IPS DF 4.7 (cell line): ENCODE measurements at regions not wholly inside any gene's neighbourhood (a gene's known extent, or its start where the extent isn't known, plus 50 kb on each side); places are given as distances from the start of the nearest gene placed in this dataset.
A peak's percentile ranks its signal among the peaks of the same experiment; 100 is the strongest.

Experiments used
- DNase-seq: peaks from one replicate; pipeline ENCODE4 v3.0.0-alpha.2; 2013; ENCODE audit warnings: low spot score; ENCODE audit errors: extremely low read depth

DNA sequence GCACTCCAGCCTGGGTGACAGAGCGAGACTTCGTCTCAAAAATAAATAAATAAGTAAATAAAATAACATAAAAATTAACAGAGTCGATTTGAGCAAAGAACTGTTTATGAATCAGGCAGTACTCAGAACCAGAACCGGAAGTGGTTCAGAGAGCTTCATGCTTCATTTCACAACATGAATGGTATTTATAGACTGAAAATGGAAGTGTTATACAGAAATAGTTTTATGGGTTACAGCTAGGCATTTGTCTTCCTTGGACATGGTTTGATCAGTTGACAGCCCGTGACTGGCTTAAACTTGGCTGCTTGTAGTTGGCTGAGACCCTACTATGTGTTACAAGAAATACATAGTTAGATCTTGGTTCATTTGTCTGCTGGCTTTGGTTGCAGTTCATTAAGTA is 216.0 kb upstream of the MCTP2 start:
- DNase-seq: no peak

DNA sequence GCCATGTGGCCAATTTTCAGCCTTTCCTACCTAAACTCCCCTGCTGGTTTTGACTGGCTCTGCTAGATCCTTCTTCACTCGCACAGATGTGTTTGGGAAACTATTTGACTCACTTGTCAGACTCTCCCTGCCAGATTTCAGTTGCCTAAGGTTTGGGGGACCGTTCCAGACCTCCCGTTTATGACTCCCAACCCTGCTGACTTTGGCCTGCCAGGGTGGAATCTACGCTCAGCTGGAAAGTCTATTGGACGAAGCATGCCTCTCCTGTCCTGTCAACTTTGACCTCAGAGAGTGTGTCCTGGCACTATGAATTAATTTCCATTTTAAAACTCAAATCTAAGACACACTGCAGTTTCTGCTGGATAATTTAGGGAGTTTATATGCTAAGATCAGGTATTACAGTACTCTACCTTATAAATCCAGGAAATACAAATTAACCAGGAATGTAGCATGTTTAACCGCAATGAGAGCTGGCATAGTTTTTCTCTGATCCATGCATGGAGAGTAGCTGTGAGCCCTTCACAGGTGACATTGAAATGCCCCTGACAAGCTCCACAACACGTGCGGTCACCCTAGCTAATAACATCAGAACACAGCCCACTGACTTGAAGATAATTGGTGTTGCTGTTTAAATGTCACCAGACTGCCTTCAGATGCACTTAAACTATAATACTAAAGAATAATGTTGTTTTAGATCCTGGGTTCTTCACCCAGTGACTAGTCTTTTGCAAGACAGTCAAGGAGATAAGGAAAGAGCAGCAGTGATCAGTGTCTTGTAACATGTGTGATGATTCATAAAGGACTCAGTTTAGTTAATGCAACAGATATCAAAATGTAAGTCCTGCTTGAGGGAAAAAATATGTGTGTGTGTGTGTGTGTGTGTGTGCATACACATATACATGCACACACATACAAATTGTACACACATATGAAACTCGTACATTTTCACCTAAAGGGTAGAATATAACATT is 223.0 kb upstream of the MCTP2 start:
- DNase-seq: no peak

DNA sequence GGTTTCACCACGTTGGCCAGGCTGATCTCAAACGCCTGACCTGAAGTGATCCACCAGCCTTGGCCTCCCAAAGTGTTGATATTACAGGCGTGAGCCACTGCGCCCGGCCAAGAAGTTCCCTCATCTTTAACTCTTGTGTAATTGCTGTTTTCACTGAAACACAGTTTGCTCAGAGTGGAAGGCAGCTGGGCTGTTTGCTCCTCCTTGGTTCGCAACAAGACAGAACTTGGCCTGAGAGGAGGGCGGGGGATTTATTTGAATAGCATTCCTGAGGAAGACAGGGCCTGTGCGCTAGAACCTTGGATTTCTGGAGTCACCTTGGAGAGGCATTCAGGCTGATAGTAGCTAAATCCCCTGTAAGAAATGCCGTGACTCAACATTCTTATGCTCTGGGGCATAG is 226.7 kb upstream of the MCTP2 start:
- DNase-seq: no peak

DNA sequence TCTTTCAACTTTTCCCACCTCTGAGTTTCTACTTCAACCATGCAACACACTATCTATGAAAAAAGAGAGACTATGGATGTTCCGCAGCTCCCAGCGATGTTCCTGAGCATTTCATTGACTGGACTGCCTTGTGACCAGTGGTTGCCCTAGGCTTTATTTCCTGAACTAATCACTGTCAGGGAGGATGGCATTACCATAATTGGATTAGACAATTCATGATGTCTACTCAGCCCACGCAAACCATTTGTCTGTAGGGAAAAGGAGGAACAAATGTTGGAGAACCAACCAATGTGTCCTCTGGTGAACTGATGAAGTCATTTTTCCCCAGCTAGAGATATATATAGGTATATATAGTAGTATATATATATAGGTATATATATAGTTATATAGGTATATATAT is 229.3 kb upstream of the MCTP2 start:
- DNase-seq: no peak

DNA sequence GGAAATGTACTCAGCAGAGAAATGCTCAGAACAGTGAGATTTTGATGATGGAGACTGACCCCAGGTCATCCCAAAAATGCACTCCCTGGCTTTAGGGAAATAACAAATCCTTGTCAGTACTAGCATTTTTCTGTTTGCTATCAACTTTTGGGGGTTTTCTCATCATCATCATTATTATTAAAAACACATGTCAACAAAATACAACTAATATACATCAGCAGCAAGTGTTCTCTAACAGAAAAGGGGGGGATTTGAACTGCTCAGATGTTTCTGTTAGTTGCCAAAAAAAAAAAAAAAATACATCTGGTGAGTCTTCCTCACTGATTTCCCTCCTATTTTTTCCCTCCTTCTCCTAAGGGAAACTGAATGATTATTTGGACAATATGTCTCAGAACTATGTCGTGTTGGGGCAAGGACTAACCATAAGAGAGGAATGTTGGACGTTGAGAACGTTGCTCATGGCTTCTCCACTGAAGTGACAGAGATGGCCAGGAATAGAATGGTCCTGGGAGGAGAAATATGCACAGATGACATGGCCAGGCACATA is 230.0 kb upstream of the MCTP2 start:
- no peak for DNase-seq

DNA sequence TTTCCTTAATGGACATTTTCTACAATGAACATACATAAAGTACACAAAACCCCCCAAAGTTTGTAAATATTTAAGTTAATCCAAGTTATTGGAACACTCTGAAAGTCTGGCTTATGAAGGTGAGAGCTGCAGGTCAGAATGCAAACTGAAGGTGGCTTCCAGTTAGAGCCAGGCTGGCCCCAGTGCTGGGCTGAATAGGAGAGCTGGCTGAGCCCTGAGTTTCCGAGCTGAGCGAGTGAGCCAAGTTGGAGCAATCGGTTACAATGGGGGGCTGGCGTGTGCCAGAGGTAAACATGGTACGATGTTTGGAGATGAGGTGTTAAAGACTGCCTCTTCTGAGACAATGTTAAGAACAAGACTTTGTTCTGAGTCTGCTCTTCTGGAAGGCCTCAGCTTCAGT is 230.8 kb upstream of the MCTP2 start:
- no peak for DNase-seq

DNA sequence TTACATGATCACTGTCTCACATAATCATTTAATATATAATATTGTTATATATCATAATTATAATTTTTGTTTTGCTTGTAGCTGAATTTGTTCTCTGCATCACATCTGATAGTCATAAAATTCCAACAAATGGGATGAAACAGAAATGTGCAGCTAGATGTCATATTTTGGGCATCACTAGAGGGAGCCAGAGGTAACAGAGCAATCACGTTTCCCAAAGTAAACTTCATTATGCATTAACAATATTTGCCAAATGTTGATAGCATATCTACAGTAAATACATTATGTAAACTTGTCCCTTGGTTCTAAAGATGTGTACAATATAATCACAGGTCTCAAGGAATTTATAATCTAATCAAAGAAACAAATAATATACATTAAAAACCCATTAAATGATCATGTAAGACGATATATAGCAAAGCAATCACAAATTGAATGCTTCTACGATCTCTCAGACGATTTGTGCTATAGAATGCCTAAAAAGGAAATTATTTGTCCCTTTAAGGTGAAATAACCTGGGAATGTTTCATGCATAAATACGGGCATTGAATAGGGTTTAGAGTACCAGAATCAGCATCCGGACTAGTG is 234.2 kb upstream of the MCTP2 start:
- DNase-seq: no peak

DNA sequence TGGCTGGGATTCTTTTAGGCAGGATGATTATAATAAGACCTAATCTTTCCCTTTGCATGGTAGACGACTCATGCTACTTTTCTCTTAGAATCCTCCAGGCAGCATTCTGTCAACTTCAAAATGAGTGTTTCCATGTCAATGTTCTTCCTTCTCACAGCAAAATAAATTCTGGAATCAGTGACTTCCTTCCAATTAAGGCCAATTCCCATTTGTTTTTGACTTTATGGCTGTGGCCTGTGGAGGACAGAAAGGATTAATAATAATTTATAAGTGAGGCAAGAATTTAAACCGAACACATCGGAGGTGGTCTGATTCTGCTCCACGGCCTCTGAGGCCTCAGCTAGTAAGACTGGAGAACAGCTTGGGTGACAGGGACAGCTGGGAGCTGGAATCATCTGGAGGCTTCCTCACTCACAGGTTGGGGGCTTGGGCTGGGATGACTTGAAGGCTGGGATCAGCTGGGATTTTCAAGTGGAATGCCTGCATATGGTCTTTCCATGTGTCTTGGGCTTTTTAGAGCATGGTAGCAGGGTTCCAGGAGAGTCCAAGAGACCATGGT is 241.8 kb upstream of the MCTP2 start:
- DNase-seq: no peak

DNA sequence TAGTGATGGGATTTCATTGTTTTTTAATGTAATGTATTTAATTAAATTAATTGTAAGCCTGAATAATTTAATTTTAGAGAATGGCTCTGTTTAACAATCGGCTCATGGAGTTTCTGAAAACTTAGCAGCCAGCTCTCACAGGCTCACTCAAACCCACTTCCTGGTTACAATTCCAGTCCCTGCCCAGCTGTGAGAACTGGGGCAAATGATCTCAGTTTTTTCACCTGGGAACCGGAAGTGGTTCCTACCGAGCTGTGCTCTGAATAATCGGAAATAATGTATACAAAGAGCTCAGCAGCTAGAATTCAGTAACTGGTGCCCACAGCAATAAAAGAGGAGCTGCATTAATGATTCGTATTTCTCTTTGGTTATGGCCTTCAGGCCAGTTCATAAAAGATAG is 244.3 kb upstream of the MCTP2 start:
- no peak for DNase-seq

DNA sequence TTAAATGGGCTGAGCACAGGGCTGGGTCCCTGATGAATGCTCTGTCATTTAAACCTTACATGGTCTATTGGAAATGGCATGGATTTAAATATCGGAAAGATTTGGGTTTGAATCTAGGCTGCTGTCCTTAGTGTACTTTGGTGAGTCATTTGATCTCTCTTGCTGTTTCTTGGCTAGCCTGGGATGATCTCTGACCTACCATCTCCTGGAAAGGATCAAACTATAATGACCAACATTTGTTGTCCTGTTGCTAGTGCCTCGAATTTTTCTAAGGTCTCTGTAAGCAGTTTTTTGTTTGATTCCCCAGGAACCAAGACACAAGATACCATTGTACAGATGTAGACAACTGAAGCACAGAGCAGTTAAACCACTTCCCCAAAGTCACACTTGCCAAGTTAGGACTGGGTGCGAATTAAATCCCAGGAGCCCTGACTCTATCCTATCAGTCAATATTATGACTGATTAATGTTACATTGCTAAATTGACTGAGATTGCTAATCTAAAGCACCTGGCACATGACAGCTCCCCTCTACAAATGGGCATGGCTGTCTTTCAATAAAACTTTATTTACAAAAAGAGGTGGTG is 244.9 kb upstream of the MCTP2 start:
- no peak for DNase-seq

DNA sequence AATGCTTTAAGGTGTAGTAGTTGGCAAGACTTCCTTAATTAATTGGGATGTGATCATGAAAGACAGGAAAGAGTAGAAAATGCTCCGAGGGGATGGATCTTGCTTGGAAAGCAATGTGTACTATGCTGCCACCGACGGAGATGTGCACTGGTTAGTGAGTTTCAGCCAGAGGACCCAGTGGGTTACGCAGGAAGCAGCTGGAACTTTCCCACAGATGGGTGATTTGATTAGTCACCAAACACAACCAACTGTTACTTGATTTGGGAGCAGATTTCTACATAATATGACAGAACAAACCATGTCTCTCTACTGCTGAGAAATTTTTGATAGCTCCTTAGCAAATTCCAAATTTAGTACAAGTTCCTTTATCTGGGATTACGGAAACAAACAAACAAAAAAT is 245.4 kb upstream of the MCTP2 start:
- no peak for DNase-seq

DNA sequence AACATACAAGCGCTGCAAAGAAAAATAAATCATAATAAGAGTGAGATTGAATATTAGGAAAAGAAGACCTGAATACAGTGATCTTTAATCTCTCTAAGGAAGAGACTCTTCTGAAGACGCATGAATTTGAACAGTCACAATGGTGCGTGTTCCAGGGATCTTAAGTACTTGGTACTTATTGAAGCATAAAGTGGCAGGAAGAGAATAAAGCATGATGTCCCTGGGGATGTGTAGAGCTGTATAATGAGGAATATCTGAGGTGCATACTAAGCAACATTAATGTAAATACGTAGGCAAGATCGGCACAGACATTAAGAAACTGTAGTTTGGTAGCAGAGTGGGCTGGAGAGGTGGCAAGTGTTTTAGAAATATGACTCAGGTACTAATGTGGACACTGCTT is 246.2 kb upstream of the MCTP2 start:
- no peak for DNase-seq

DNA sequence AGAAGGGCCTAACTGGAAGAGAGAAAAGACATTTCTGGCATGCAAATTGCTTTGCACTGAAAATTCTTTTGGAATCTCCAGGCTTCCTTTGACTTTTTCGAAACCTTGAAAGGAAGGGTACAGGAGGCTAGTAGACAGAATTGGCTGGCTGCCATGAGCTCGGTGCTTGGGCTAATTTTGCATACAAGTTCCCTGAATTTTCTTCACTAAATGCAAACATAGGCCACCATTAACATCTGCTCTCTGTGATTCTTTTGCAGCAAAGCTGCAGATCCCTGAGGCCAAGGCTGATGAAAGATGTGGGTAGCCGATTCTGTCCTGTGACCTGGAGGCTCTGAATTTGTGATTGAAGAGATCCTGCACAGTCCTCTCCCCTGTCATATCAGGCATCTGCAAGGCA is 247.8 kb upstream of the MCTP2 start:
- DNase-seq: no peak

DNA sequence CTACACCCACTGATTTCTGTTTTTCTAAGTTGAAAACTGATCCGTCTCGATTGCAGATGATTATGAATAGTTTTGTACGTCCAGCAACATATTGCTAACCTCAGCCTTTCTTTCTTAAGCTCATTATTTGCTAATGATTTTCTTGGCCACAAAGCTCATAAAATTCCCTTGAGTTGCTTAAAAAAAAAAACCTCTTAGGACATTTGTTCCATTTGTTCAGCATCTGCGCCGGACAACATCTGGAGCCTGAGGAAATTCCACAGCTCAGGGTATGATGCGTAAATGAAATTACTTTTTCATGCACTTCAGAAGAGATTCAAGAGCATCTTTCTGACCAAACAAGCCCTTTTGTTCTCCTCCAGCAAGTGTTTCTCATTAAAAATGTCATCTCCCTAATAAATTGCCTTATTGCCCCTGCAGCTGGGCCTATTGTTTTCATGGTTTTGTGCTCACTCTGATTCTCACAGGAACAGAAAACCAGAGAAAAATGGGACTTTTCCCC is 249.1 kb upstream of the MCTP2 start:
- DNase-seq: no peak

DNA sequence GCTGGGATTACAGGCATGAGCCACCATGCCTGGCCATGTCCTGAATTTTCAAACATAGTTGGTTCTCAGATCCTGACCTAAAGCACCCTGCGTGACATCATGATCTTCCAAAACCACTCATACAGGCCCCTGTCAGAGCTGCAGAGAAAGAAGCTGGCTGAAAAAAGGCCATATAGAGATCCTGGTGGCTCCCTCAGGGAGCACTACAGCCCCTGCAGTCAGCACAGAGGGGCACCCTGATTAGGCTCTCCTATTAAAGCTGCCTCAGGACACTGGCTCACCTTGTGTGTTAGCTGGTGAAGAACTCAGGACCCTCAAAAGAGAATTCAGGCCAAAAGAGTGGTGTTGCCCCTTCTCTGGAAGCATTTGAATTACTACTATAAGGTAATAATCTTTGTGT is 249.7 kb upstream of the MCTP2 start:
- DNase-seq: no peak

DNA sequence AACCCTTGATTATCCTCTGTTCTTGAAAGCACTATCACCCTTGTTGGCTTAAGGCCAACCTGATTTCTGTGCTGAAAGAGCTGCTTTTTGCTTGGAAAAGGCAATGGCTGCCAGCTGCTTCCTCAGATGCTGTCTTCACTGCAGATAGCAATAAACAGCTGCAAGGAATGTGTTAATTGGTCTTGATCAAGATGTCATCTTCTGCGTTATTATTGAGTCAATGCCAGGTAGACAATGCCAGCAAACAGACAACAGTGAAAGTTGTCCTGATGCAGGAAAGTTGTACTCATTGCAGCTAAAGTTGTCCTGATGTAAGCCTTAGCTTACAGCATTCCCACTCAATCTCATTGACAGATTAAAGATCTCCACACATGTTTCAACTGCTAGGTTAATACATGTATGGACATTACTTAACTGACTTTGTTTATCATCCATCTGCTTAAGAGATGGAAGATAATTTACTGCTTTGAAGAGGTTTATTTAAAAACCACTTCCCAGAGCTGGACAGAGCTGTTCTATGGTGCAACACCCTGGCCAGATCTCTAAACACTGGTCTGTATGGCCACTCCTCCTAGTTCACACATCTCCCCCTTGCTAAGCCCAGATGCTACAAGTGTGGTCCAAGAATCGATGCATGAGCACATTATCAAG is 251.0 kb upstream of the MCTP2 start:
- no peak for DNase-seq

DNA sequence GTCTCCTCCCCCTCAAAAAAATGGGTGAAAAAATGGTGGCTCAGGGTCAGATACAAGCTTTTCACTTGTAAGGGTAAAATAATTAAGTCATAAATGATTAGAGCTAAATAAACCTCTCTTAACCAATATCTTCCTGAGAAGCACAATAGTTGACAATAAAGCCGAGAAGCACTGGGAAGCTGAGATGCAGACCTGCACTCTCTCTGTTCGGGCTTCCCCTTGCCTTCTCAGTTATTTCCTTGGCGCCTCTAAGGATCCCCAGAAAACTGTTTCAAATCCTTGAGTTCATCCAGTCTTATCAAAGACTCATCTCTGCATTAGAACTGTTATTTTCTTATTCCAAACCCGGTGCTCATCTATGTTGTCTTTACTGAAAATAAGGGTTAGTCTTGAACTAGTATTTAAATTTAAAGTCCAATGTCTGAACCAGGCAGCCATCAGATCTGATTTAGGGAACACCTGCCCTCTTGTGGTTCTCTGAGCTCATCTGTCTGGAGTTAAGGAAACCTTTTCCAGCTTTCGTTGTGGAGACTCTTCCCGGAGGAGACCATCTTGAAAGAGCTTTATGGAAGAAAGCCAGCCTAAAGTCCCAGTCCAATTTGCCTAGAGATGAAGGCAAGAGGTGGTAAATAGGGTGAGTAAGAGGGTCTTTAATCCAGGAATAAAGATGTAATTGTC is 256.4 kb upstream of the MCTP2 start:
- DNase-seq: peak; percentile 44

DNA sequence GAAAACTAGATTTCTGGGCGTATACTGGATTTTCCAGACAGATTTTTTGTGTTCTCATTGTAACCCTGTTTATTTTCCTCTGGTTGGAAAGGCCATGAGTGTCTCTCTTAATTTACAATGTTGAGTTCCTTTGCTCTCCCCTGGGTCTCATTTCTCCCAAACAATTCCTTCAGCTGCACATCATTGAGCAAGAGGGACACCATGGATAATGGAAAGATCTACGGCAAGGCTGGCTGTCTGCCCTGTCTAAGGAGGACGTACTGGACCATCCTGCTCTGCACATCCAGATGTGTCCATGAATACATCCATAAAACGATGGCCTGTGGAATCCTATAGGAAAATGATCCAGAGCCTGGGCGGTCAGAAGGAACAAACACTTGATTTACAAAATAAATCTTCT is 258.1 kb upstream of the MCTP2 start:
- no peak for DNase-seq

DNA sequence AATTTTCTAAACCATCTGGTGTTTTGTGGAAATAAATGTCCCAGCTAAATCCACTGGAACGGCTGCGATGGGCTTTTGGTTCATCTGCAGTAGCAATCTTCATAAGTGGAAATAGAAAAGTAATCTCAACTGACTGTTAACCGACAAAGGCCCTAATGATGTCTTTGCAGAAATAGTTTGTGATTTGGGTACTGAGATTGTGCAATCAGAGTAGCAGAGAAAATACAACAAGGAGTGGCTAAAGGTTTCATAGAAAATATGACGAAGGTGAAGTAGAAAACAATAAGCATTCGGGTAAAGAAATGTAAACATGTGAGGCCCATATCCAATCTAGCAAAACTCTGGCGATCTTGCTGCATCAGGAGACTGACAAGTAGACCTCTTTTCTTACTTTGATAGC is 262.6 kb upstream of the MCTP2 start:
- DNase-seq: no peak

DNA sequence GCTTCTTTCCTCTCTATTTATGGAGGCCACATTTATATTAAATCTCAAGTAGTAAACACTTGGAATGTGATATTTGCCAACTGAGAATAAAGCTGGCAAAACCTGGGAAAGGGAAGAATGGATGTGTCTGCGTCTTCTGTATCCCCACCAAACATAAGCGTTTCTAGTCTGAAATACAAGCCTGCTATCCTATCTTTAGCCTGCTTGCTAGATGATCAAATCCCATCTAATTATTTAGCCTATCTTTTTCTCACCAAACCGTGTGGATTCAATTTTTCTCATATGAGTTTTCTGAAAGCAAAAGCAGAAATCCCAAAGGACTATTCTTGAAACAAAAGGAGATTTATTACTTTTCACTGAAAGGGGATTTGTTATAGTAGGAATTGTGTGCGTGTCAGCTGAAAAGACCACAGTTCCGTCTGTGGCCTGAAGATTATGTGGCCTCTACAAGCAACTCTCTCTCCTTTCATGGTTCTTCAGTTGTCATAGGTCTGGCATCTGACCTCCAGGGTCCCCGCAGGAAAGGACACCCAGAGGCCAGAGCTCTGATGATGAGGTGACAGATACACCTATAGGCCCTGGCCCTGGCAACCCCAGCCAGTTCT is 266.0 kb upstream of the MCTP2 start:
- DNase-seq: no peak
